Sciatic nerve (tissue), 2 donors: ENCODE measurements at regions not wholly inside any gene's neighbourhood (a gene's known extent, or its start where the extent isn't known, plus 50 kb on each side); places are given as distances from the start of the nearest gene placed in this dataset.

Experiments used
- ATAC-seq: fragments of 200-7000 bp; cut with Tn5 transposase; one replicate; pipeline ENCODE4 v1.9.1; 2020; ENCODE audit warnings: mild to moderate bottlenecking, moderate library complexity
- DNase-seq: peaks from one replicate; pipeline ENCODE4 v3.0.0-alpha.2; 2020; ENCODE audit warnings: low spot score
- intact Hi-C: fragments of 100-400 bp; cut with DNase I; formaldehyde crosslinking; loops from one replicate; pipeline ENCODE4 v1.14.2; 2022
- donor health status: DM: no; HTN: no; CAD: no.
- donor health status: DM: no; HTN: no; CAD: no.

DNA sequence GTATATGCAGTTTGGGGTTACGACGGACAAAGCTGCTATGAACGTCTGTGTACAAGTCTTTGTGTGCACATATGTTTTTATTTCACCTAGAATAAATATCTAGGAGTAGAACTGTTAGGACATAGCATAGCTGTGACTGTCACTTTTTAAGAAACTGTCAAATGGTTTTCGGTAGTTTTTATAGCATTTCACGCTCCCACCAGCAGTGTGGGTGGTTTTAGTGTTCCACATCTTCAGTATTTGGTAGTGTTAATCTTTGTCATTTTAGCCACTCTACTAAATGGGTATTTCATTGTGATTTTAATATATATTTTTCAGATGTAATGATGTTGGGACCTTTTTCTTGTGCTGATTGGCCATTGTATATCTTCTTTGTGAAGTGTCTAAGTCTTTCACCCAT, 109.1 kb upstream of the BCAT1 start:
- ATAC-seq (no peak), DNase-seq (no peak)
- intact Hi-C loops = no loop called here

- intact Hi-C loops = no loop called here
These were observed 107.7 kb upstream of the BCAT1 start for GRCh38 chr12:25056486-25057130.

GRCh38 chr12:25056011-25056410, 107.1 kb upstream of the BCAT1 start:
- intact Hi-C loops = no loop called here
- DNase-seq (no peak), ATAC-seq (no peak)

More at GRCh38 chr12:25056486-25057130, 107.7 kb upstream of the BCAT1 start:
- DNase-seq (no peak), ATAC-seq (no peak)

GRCh38 chr12:25054783-25055144, 105.9 kb upstream of the BCAT1 start:
- intact Hi-C loops = no loop called here
- ATAC-seq = no peak
- no peak for DNase-seq

DNA sequence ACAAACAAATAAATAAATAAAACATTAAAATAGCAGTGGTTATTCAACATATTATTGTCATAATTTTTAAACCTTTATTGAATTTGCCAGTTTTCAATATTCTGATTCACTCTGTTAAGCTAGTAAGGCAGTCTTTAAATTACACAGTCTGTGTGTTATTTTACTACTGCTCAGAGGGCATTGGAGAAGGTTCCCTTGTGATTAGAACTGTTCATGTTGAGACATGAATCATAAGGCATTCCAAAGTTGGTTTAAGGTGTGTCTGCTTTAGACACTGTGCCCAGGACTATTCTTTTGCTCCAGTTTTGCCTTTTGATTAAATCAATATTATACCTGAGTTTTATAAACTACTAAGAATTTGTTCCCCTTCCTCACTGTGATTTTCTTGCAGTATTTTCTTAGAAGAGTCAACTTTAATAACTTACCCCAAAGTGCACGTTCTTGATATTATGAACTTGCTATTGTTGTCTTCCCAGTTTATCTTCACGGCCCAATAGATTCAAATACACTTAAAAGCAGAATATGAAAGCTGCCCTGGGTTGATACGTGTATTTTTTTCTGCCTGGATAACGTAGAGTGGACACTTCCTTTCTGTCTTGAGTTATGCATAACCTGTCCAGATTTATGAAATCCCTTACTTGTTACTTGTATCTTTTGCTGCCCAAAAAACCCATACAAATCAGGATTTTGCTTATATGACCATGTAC, 105.3 kb upstream of the BCAT1 start:
- ATAC-seq = no peak
- DNase-seq = no peak
- intact Hi-C loops = no loop called here

DNA sequence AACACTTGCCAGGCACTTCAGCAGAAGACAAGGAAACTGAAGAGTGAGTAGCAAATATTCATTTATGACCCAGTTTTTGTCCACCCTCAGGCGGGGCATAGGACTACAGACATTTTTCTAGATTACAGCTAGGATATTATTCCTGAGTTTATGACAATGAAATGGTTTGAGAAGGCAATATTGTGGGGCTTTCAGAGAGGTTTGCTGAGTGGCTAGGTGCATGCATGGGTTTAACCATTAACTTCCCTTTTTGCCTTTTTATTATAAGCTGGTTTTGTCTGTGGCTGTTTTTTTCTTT, 104.0 kb upstream of the BCAT1 start:
- DNase-seq (no peak), ATAC-seq (peak; percentile 13)
- intact Hi-C loops = no loop called here

DNA sequence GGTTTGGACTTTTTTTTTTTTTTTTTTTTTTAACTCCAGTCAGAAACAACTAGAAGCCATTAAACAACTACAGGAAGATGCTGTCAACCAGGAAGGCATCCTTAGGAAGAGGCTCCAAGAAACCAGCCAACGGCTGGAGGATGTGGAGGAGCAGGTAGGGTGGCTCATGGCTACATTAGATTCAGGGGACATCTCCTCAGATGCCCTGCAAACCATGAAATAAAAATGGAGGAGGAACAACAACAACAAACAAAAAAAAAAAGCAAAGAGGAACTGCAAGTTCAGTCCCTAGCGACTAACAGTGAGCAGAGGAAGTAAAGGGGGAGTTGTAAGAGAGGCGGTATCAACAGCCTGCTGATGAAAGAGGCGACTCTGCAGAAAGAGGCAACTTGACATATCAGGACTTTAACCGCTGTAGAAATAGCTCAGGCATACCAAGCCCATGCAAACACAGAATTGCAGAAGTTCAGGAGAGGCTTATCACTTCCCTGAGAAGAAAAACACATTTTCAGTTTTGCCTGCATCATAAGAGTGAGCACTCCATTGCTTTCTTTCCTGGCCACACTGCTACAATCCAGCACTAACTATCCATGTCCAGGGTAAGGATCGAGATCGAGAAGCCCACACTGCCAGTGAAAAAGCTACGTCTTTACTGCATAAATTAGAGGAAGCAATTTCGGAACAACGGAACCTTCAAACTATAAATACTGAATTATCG, 103.5 kb upstream of the BCAT1 start:
- intact Hi-C loops = no loop called here
- no peak for DNase-seq
- peak; percentile 91 for ATAC-seq

- intact Hi-C loops = no loop called here
- no peak for DNase-seq
- peak; percentile 47 for ATAC-seq
These were observed 102.8 kb upstream of the BCAT1 start for GRCh38 chr12:25051656-25052195.

DNA sequence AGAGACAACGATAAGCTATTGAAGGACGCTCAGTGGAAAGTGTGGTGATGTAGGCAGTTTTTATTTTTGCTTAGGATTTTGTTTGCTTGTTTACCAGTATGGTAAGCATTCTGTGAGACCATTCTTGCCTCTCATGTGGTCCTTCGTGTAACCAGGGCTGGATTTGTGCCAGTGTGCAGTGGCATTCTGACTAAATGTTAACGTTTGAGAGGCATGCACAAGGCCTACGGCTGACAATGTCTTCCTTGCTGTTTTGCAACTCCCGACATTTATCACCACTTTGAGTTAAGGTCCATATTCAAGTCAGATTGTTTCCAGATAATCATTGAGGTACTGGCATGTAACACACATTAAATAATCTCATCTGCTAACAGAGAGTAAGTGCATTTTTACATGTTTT, 102.3 kb upstream of the BCAT1 start:
- intact Hi-C loops = no loop called here
- DNase-seq = no peak
- ATAC-seq = no peak

DNA sequence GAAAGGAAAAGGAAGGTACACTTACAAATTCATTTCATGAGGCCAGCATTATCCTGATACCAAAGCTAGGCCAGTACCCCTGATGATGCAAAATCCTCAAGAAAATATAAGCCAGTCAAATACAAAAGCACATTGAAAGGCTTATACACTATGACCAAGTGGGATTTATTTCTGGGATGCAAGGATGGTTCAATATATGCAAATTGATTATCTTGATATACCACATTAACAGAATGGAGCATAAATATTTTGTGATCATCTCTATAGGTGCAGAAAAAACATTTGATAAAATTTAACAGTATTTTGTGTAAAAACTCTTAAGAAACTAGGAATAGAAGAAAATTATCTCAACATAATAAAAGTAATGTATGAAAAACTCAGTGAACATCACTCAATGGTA, 97.0 kb upstream of the BCAT1 start:
- no peak for DNase-seq
- ATAC-seq = no peak

DNA sequence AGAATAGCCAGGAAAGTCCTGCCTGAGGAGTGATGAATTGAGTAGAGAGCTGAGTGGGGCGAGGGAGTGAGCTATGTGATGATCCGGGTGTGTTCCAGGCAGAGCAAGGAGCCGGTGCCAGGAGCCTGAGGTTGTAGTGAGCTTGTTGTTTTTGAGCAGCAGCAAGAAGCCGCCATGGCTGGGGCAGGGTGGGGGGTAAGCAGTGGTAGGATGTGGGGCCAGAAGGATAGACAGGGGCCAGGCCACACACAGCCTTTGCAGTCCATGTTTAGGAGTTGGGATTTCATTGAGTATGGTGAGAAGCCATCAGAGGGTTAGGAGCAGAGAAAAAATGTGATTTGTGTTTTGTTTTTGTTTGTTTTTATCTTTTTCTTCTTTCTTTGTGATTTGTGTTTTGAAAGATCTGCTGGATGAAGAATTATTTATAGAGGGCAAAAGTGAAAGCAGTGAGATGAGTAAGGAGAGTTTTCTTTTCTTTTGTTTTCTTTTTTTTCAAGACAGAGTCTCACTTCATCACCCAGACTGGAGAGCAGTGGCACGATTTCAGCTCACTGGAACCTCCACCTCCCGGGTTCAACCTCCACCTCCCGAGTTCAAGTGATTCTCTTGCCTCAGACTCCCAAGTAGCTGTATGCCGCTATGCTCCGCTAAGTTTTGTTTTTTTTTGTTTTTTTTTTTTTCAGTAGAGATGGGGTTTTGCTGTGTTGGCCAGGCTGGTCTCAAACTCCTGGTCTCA, 92.3 kb upstream of the BCAT1 start:
- intact Hi-C loops = no loop called here
- peak; percentile 62 for ATAC-seq
- DNase-seq = no peak

More for the DNA sequence above, 97.0 kb upstream of the BCAT1 start:
- intact Hi-C loops = no loop called here

GRCh38 chr12:25040593-25040992, 91.7 kb upstream of the BCAT1 start:
- no peak for DNase-seq
- ATAC-seq = no peak
- intact Hi-C loops = no loop called here

DNA sequence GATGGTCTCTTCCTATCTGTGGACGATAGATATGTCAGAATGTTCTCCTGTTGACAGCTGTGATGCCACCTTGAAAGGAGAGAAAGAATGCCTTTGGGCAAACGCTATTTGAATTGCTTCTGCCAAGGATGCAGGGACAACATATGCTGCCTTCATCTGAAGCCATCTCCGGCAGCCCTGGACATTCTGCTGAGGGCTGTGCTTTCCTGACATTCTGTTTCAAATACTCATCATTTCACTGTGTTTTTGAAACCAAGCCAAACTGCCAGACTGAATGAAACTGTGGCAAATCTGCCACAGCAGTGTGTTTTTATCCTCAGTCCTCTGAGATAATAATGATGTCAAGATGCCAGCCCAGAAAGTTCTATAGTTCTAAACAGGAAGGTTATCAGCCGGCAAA, 85.8 kb upstream of the BCAT1 start:
- no peak for DNase-seq
- no peak for ATAC-seq
- intact Hi-C loops = loop anchor here (5.0 kb wide), 1 partner anchor 1377 kb away; no protein-coding TSS in a partner anchor

- intact Hi-C loops = no loop called here
- DNase-seq (no peak), ATAC-seq (no peak)
These were observed 77.1 kb upstream of the BCAT1 start for GRCh38 chr12:25025951-25026490.

DNA sequence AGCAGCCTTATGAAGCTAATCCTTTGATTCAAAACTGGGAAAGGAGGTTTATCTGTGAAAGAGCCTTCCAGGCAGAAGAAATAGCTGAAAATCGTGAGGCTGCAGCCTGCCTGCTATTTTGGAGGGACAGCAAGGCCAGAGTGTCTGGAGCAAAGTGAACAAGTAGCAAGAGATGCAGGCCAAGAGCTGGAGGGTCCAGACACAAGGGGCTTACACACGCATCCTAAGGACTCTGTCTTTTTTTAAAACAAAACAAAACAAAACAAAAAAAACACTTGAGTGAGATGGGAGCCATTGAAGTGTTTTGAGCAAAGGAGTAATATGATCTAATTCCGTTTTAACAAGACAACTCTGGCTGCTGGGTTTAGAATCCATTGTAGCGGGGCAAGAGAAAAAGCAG, 76.4 kb upstream of the BCAT1 start:
- intact Hi-C loops = no loop called here
- ATAC-seq (no peak), DNase-seq (no peak)

GRCh38 chr12:25023808-25024207, 74.9 kb upstream of the BCAT1 start:
- ATAC-seq = no peak
- intact Hi-C loops = no loop called here
- DNase-seq = no peak

DNA sequence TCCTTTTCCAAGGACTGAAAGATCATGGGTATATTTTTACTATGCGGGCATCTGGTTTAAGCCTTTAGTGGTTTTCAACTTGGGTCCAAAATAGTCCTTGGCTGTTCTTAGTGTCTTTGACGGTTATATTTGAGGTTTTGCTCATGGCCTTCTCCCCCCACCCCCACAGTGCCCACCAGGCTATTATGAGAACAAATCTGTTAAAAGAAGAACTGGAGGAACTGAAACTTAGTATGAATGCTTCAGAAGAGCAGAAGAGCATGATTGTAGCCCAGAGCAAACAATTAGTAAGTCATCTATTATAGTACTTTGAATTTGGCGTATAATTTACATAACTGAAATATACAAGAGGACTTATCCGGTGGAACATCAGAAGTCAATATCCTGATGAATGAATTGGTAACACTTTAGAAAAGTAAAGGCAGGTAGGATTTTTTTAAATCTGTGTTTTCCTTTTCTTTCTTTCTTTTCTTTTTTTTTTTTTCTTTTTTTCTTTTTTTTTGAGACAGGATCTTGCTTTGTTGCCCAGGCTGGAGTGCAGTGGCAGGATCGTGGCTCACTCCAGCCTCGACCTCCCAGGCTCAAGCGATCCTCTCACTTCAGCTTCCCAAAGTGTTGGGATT, 71.8 kb upstream of the BCAT1 start:
- no peak for ATAC-seq
- intact Hi-C loops = no loop called here
- DNase-seq = no peak

DNA sequence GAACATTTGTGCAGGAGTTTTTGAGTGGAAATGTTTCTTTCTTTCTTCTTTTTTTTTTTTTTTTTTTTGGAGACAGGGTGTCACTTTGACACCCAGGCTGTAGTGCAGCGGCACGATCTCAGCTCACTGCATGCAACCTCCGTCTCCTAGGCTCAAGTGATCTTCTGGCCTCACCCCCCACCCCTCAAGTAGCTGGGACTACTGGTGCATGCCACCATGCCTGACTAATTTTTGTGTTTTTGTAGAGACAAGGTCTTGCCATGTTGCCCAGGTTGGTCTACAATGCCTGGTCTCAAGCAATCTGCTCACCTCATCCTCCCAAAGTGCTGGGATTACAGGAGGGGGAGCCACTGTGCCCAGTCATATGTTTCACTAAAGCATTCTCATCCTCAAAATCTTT, 69.2 kb upstream of the BCAT1 start:
- intact Hi-C loops = no loop called here
- DNase-seq (no peak), ATAC-seq (no peak)

DNA sequence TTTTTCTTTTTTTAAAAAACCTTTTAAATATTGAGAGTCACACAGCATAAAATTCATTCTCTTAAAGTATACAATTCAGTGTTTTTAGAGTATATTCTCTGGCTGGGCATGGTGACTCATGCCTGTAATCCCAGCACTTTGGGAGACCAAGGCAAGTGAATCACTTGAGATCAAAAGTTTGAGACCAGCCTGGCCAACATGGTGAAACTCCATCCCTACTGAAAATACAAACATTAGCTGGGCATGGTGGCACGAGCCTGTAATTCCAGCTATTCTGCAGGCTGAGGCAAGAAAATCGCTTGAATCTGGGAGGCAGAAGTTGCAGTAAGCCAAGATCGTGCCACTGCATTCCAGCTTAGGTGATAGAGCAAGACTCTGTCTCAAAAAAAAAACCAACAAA, 68.4 kb upstream of the BCAT1 start:
- intact Hi-C loops = no loop called here
- no peak for DNase-seq
- no peak for ATAC-seq
